Vagina (tissue), 2 donors: ENCODE measurements at regions not wholly inside any gene's neighbourhood (a gene's known extent, or its start where the extent isn't known, plus 50 kb on each side); places are given as distances from the start of the nearest gene placed in this dataset.

Experiments used
- CTCF ChIP-seq, 3 experiments: fragments of 450-650 bp in 2 of 3; fragments of 200-600 bp in 1 of 3; sonication (generic) in 1 of 3; IDR thresholded peaks; one replicate each; pipeline ENCODE4 v1.5.1; 2017 to 2019; ENCODE audit warnings: antibody characterized with exemption in 3 of 3, mild to moderate bottlenecking in 2 of 3, moderate library complexity in 2 of 3
- POLR2A ChIP-seq, 2 donors: fragments of 450-650 bp; IDR thresholded peaks; one replicate each; pipeline ENCODE4 v1.6.1; 2017; ENCODE audit warnings: antibody characterized with exemption in 2 of 2, mild to moderate bottlenecking in 2 of 2, moderate library complexity in 2 of 2

GRCh38 chr1:195828325-195828724 is 779.9 kb downstream of the KCNT2 start:
- TF ChIP-seq CTCF (IDR thresholded peaks at IDR 0.05), result no peak
- no peak for TF ChIP-seq POLR2A (IDR thresholded peaks at IDR 0.05)
